PC-9 (cell line): ENCODE measurements at regions not wholly inside any gene's neighbourhood (a gene's known extent, or its start where the extent isn't known, plus 50 kb on each side); places are given as distances from the start of the nearest gene placed in this dataset.

Experiments used
- CTCF ChIP-seq: fragments of 200-600 bp; sonication (generic); conservative IDR thresholded peaks from 2 replicates; pipeline ENCODE4 v1.6.1; 2017; ENCODE audit warnings: mixed run types, antibody characterized with exemption, mild to moderate bottlenecking, moderate library complexity
- EZH2 ChIP-seq: fragments of 200-600 bp; sonication (generic); IDR thresholded peaks from 2 replicates; pipeline ENCODE4 v1.8.0; 2017; ENCODE audit warnings: antibody characterized with exemption, low read depth

GRCh38 chr4:66572949-66573348 is 902.7 kb upstream of the EPHA5 start:
- TF ChIP-seq CTCF = no peak
- TF ChIP-seq EZH2 = no peak
